HG03095 (cell line): ENCODE measurements at regions not wholly inside any gene's neighbourhood (a gene's known extent, or its start where the extent isn't known, plus 50 kb on each side); places are given as distances from the start of the nearest gene placed in this dataset.
"Not testable (repeated sequence)": the region's sequence is repeated elsewhere in the genome, so short reads cannot be mapped to it uniquely, and the experiment has no call there.

Experiments
- ATAC-seq: cut with Tn5 transposase; IDR thresholded peaks from one replicate; pipeline ENCODE4 v1.9.1; 2021; ENCODE audit warnings: moderate library complexity; ENCODE audit not compliant: unreplicated experiment

- no peak for ATAC-seq
Observed at GRCh38 chr10:125554753-125555152, 128.2 kb downstream of the TEX36 start.

GRCh38 chr10:125554016-125554703 lies 128.8 kb downstream of the TEX36 start:
- no peak for ATAC-seq

- no peak for ATAC-seq
Observed at GRCh38 chr10:125553091-125553490, 129.9 kb downstream of the TEX36 start.

GRCh38 chr10:125551247-125551646 lies 131.7 kb downstream of the TEX36 start:
- ATAC-seq = no peak

- no peak for ATAC-seq
Observed at GRCh38 chr10:125550362-125550761, 132.6 kb downstream of the TEX36 start.

GRCh38 chr10:125549653-125550052 lies 133.3 kb downstream of the TEX36 start:
- ATAC-seq = no peak

GRCh38 chr10:125548878-125549277 lies 134.1 kb downstream of the TEX36 start:
- ATAC-seq = no peak

GRCh38 chr10:125548356-125548755 lies 134.6 kb downstream of the TEX36 start:
- ATAC-seq = no peak

- no peak for ATAC-seq
Observed at GRCh38 chr10:125547010-125547650, 135.8 kb downstream of the TEX36 start.

- no peak for ATAC-seq
Observed at GRCh38 chr10:125543796-125544195, 139.2 kb downstream of the TEX36 start.

- ATAC-seq = no peak
Observed at GRCh38 chr10:125538947-125539731, 143.8 kb downstream of the TEX36 start.

- no peak for ATAC-seq
Observed at GRCh38 chr10:125536236-125536635, 146.7 kb downstream of the TEX36 start.

GRCh38 chr10:125535559-125535958 lies 147.4 kb downstream of the TEX36 start:
- ATAC-seq = no peak

GRCh38 chr10:125534515-125534914 lies 148.4 kb downstream of the TEX36 start:
- ATAC-seq = no peak

GRCh38 chr10:125533866-125534265 lies 149.1 kb downstream of the TEX36 start:
- ATAC-seq = no peak

- no peak for ATAC-seq
Observed at GRCh38 chr10:125531465-125531864, 151.5 kb downstream of the TEX36 start.

- ATAC-seq = no peak
Observed at GRCh38 chr10:125523347-125523746, 159.6 kb downstream of the TEX36 start.

GRCh38 chr10:125521721-125522680 lies 161.0 kb downstream of the TEX36 start:
- no peak for ATAC-seq

- no peak for ATAC-seq
Observed at GRCh38 chr10:125520968-125521367, 162.0 kb downstream of the TEX36 start.

- not testable (repeated sequence) for ATAC-seq
Observed at GRCh38 chr10:125518397-125518796, 164.6 kb downstream of the TEX36 start.

GRCh38 chr10:125515571-125515970 lies 167.4 kb downstream of the TEX36 start:
- ATAC-seq = no peak
